ENCODE measurements at regions not wholly inside any gene's neighbourhood (a gene's known extent, or its start where the extent isn't known, plus 50 kb on each side); places are given as distances from the start of the nearest gene placed in this dataset.

DNA sequence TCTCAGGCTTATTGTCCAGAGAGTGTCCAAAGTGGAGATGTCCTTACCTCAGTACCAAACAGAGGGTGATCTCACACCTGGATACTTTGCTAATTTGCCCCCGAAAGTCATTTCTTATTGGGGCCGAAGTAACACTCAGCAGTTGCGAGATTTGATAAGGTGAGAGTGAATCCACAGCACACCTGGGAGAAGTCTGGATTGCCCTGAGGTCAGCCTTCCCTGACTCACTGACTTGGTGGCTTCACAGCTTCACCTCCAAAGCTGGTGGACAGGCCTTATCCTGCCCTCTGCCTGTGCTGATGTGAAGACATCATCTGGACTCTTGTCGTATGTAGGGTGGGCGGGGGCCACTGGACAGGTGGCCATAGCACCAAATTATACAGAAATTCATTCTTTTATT is 101.9 kb upstream of the ARMC2 start:
- H3K9me3 ChIP-seq, result no peaks in the 10 kb centered on the region
- no peak overlapping the region for H3K27ac ChIP-seq
- H3K4me1 ChIP-seq, result peaks cover 16% of the 10 kb centered on the region
- H3K4me3 ChIP-seq, result no peak overlapping the region
- intact Hi-C loops (cut with DNase I; ENCODE audit: low total_unique reads), result no loop called here
- H3K36me3 ChIP-seq (ENCODE audit: low read depth, missing control alignments), result no peaks in the 10 kb centered on the region
- no peak for TF ChIP-seq POLR2A (IDR thresholded peaks at IDR 0.05)
- TF ChIP-seq, protein P1, sequence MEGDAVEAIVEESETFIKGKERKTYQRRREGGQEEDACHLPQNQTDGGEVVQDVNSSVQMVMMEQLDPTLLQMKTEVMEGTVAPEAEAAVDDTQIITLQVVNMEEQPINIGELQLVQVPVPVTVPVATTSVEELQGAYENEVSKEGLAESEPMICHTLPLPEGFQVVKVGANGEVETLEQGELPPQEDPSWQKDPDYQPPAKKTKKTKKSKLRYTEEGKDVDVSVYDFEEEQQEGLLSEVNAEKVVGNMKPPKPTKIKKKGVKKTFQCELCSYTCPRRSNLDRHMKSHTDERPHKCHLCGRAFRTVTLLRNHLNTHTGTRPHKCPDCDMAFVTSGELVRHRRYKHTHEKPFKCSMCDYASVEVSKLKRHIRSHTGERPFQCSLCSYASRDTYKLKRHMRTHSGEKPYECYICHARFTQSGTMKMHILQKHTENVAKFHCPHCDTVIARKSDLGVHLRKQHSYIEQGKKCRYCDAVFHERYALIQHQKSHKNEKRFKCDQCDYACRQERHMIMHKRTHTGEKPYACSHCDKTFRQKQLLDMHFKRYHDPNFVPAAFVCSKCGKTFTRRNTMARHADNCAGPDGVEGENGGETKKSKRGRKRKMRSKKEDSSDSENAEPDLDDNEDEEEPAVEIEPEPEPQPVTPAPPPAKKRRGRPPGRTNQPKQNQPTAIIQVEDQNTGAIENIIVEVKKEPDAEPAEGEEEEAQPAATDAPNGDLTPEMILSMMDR (IDR thresholded peaks at IDR 0.05), result no peak
- 92 to 100% methylated on average over 5 of the region's 5 CpGs for WGBS, 2 donors
- no peak for DNase-seq
- no peaks in the 10 kb centered on the region for H3K27me3 ChIP-seq

- no peak for DNase-seq
- TF ChIP-seq POLR2A (IDR thresholded peaks at IDR 0.05), result no peak
- TF ChIP-seq, protein P1 (IDR thresholded peaks at IDR 0.05), result no peak
- intact Hi-C loops (cut with DNase I; ENCODE audit: low total_unique reads), result no loop called here
- Histone ChIP-seq H3K36me3 (ENCODE audit: low read depth, missing control alignments) (no peaks in the 10 kb centered on the region), H3K27ac (no peak overlapping the region), H3K4me3 (no peak overlapping the region), H3K27me3 (no peaks in the 10 kb centered on the region), H3K4me1 (peaks cover 19% of the 10 kb centered on the region), H3K9me3 (no peaks in the 10 kb centered on the region)
- 92 to 95% methylated on average over 9 of the region's 9 CpGs for WGBS, 2 donors
Measured at GRCh38 chr6:108746836-108747575, 101.2 kb upstream of the ARMC2 start.

GRCh38 chr6:108748055-108748454 is 100.2 kb upstream of the ARMC2 start:
- intact Hi-C loops (cut with DNase I; ENCODE audit: low total_unique reads), result no loop called here
- Histone ChIP-seq H3K27me3 (no peaks in the 10 kb centered on the region), H3K27ac (no peak overlapping the region), H3K4me1 (peaks cover 29% of the 10 kb centered on the region), H3K9me3 (no peaks in the 10 kb centered on the region), H3K4me3 (no peak overlapping the region), H3K36me3 (ENCODE audit: low read depth, missing control alignments) (no peaks in the 10 kb centered on the region)
- 86 to 88% methylated on average over 1 of the region's 1 CpG for WGBS, 2 donors
- no peak for TF ChIP-seq POLR2A (IDR thresholded peaks at IDR 0.05)
- no peak for DNase-seq

DNA sequence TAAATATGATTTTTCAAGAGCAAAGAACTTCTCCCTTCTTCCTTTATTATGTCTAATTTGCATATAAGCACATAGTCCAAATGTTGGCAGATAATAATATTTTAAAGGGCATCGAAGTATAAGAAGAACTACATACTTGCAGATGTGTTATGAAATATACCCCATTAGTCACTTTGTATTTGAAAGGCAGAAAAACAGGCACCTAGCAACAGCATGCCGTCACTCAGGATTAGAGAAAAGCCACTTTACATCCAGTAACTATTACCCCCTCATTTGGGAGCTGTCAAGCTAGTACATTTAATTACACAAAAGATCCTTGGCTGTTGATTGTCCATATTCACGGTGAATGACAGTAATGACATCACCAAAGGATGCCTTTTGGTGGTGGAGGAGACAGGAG is 99.3 kb upstream of the ARMC2 start:
- H3K4me3 ChIP-seq, result no peak overlapping the region
- no peaks in the 10 kb centered on the region for H3K36me3 ChIP-seq (ENCODE audit: low read depth, missing control alignments)
- no peak for DNase-seq
- no peaks in the 10 kb centered on the region for H3K27me3 ChIP-seq
- no peak overlapping the region for H3K27ac ChIP-seq
- TF ChIP-seq, protein P1 (IDR thresholded peaks at IDR 0.05), result no peak
- TF ChIP-seq POLR2A (IDR thresholded peaks at IDR 0.05), result no peak
- intact Hi-C loops (cut with DNase I; ENCODE audit: low total_unique reads), result no loop called here
- peaks cover 34% of the 10 kb centered on the region for H3K4me1 ChIP-seq
- WGBS, 2 donors, result 94 to 96% methylated on average over 3 of the region's 3 CpGs
- no peaks in the 10 kb centered on the region for H3K9me3 ChIP-seq

DNA sequence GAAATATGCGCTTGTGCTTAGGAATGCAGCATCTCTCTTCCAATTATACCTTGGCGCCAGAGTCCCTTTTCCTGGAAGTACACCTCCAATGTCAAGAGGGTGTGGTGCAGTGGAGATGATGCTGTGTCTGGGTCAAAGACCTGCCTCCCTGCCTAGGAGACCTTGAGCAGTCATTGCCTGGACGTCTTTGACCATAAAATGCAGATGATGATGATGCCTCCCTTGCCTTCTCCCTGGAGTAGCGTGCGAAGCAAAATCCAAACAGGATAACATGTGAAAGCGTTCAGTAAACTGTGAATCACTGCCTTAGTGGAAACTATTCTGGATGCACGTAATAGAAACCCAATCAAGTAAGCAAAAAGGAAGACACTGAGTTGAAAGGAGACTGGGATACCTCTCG is 97.4 kb upstream of the ARMC2 start:
- 82 to 88% methylated on average over 8 of the region's 8 CpGs for WGBS, 2 donors
- Histone ChIP-seq H3K9me3 (no peaks in the 10 kb centered on the region), H3K27me3 (no peaks in the 10 kb centered on the region), H3K36me3 (ENCODE audit: low read depth, missing control alignments) (no peaks in the 10 kb centered on the region), H3K4me3 (no peak overlapping the region), H3K27ac (no peak overlapping the region), H3K4me1 (peaks cover 21% of the 10 kb centered on the region)
- intact Hi-C loops (cut with DNase I; ENCODE audit: low total_unique reads), result no loop called here
- TF ChIP-seq POLR2A (IDR thresholded peaks at IDR 0.05), result no peak
- TF ChIP-seq, protein P1 (IDR thresholded peaks at IDR 0.05), result no peak
- no peak for DNase-seq

All from testis (tissue), 2 donors.